ENCODE measurements at regions not wholly inside any gene's neighbourhood (a gene's known extent, or its start where the extent isn't known, plus 50 kb on each side); places are given as distances from the start of the nearest gene placed in this dataset.
A peak's percentile ranks its signal among the peaks of the same experiment; 100 is the strongest.
"Not testable (repeated sequence)": the region's sequence is repeated elsewhere in the genome, so short reads cannot be mapped to it uniquely, and the experiment has no call there.

GRCh38 chr7:142468871-142469665 lies 211.2 kb upstream of the PRSS58 start:
- no peaks in the 10 kb centered on the region for H3K36me3 ChIP-seq
- no peak for TF ChIP-seq EP300 (IDR thresholded peaks at IDR 0.05)
- TF ChIP-seq POLR2A (IDR thresholded peaks at IDR 0.05), result no peak
- TF ChIP-seq CTCF (IDR thresholded peaks at IDR 0.05), result no peak
- H3K4me3 ChIP-seq, result no peak overlapping the region
- H3K9me3 ChIP-seq, result no peaks in the 10 kb centered on the region
- H3K4me1 ChIP-seq, result no peaks in the 10 kb centered on the region
- 83 to 84% methylated on average over 6 of the region's 6 CpGs for WGBS, 2 donors
- DNase-seq (ENCODE audit: low spot score in 2 of 2), result no peak
- H3K27ac ChIP-seq, result no peak overlapping the region
- H3K27me3 ChIP-seq, result no peaks in the 10 kb centered on the region

- H3K9me3 ChIP-seq, result not testable (repeated sequence)
- WGBS, 2 donors, result 23% methylated on average over 7 of the region's 7 CpGs
Observed at GRCh38 chr7:142467056-142467655, 209.3 kb upstream of the PRSS58 start.

GRCh38 chr7:142463401-142463850 lies 205.6 kb upstream of the PRSS58 start:
- Histone ChIP-seq H3K9me3 (no peaks in the 10 kb centered on the region), H3K27ac (no peak overlapping the region), H3K27me3 (no peaks in the 10 kb centered on the region), H3K4me1 (no peaks in the 10 kb centered on the region), H3K4me3 (no peak overlapping the region), H3K36me3 (no peaks in the 10 kb centered on the region)
- no peak for DNase-seq (ENCODE audit: low spot score in 2 of 2)
- WGBS, 2 donors, result 59 to 79% methylated on average over 6 of the region's 6 CpGs
- TF ChIP-seq POLR2A (IDR thresholded peaks at IDR 0.05), result no peak
- no peak for TF ChIP-seq EP300 (IDR thresholded peaks at IDR 0.05)

More at GRCh38 chr7:142467056-142467655, 209.3 kb upstream of the PRSS58 start:
- not testable (repeated sequence) for H3K36me3 ChIP-seq; H3K27ac ChIP-seq; H3K27me3 ChIP-seq; H3K4me1 ChIP-seq; H3K4me3 ChIP-seq; DNase-seq (ENCODE audit: low spot score in 2 of 2)

GRCh38 chr7:142461437-142461836 lies 203.6 kb upstream of the PRSS58 start:
- H3K4me1 ChIP-seq, result no peaks in the 10 kb centered on the region
- TF ChIP-seq EP300 (IDR thresholded peaks at IDR 0.05) (no peak), CTCF (IDR thresholded peaks at IDR 0.05) (no peak), POLR2A (IDR thresholded peaks at IDR 0.05) (no peak)
- no peaks in the 10 kb centered on the region for H3K9me3 ChIP-seq
- no peaks in the 10 kb centered on the region for H3K36me3 ChIP-seq
- no peaks in the 10 kb centered on the region for H3K27me3 ChIP-seq
- no peak overlapping the region for H3K4me3 ChIP-seq
- 76 to 85% methylated on average over 2 of the region's 2 CpGs for WGBS, 2 donors
- DNase-seq (ENCODE audit: low spot score in 2 of 2), result no peak
- H3K27ac ChIP-seq, result no peak overlapping the region

- H3K36me3 ChIP-seq, result no peaks in the 10 kb centered on the region
- H3K4me3 ChIP-seq, result no peak overlapping the region
- no peak overlapping the region for H3K27ac ChIP-seq
- 40 to 50% methylated on average over 7 of the region's 7 CpGs for WGBS, 2 donors
- H3K4me1 ChIP-seq, result no peaks in the 10 kb centered on the region
- DNase-seq (ENCODE audit: low spot score in 2 of 2), result no peak
- no peaks in the 10 kb centered on the region for H3K9me3 ChIP-seq
- no peaks in the 10 kb centered on the region for H3K27me3 ChIP-seq
- TF ChIP-seq EP300 (IDR thresholded peaks at IDR 0.05), result no peak
- no peak for TF ChIP-seq POLR2A (IDR thresholded peaks at IDR 0.05)
- TF ChIP-seq CTCF (IDR thresholded peaks at IDR 0.05), result no peak
Observed at GRCh38 chr7:142460402-142461117, 202.7 kb upstream of the PRSS58 start.

GRCh38 chr7:142459551-142459963 lies 201.7 kb upstream of the PRSS58 start:
- WGBS, 2 donors, result 13 to 21% methylated on average over 5 of the region's 5 CpGs
- no peak overlapping the region for H3K4me3 ChIP-seq

More at GRCh38 chr7:142459551-142459963, 201.7 kb upstream of the PRSS58 start:
- TF ChIP-seq CTCF (IDR thresholded peaks at IDR 0.05) (peak; percentile 51 to 71 (median 54)), EP300 (IDR thresholded peaks at IDR 0.05) (no peak)
- H3K4me1 ChIP-seq, result no peaks in the 10 kb centered on the region
- DNase-seq (ENCODE audit: low spot score in 2 of 2), result no peak
- no peaks in the 10 kb centered on the region for H3K36me3 ChIP-seq
- no peaks in the 10 kb centered on the region for H3K27me3 ChIP-seq
- no peak overlapping the region for H3K27ac ChIP-seq
- H3K9me3 ChIP-seq, result no peaks in the 10 kb centered on the region

Measured in tibial nerve (tissue), 4 donors.